GM12872 (cell line): ENCODE measurements at regions not wholly inside any gene's neighbourhood (a gene's known extent, or its start where the extent isn't known, plus 50 kb on each side); places are given as distances from the start of the nearest gene placed in this dataset.

Source experiments
- TF ChIP-seq, protein P1 (sequence below): IDR thresholded peaks from 3 replicates; pipeline ENCODE4 v1.5.1; 2011; ENCODE audit warnings: low read depth, mild to moderate bottlenecking, low read length, moderate library complexity; ENCODE audit not compliant: insufficient read depth

DNA sequence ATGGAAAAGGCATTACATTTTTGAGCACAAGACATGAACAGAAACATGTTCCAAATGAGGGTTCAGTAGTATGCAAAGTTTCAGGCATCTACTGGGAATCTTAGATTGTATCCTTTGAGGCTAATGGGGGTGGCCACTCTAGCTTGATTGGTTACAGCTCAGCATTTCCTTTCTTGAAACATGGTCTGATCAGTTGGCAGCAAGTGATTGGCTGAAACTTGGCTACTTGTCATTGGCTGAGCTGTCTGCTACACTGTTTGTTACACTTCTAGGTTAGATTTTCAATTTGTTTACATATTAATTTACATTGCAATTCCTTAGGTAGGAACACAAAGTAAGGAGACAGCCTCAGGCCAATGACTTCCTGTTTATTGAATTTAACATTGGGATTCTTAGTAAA, 918.0 kb upstream of the SEL1L start:
- TF ChIP-seq, protein P1, sequence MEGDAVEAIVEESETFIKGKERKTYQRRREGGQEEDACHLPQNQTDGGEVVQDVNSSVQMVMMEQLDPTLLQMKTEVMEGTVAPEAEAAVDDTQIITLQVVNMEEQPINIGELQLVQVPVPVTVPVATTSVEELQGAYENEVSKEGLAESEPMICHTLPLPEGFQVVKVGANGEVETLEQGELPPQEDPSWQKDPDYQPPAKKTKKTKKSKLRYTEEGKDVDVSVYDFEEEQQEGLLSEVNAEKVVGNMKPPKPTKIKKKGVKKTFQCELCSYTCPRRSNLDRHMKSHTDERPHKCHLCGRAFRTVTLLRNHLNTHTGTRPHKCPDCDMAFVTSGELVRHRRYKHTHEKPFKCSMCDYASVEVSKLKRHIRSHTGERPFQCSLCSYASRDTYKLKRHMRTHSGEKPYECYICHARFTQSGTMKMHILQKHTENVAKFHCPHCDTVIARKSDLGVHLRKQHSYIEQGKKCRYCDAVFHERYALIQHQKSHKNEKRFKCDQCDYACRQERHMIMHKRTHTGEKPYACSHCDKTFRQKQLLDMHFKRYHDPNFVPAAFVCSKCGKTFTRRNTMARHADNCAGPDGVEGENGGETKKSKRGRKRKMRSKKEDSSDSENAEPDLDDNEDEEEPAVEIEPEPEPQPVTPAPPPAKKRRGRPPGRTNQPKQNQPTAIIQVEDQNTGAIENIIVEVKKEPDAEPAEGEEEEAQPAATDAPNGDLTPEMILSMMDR = no peak

DNA sequence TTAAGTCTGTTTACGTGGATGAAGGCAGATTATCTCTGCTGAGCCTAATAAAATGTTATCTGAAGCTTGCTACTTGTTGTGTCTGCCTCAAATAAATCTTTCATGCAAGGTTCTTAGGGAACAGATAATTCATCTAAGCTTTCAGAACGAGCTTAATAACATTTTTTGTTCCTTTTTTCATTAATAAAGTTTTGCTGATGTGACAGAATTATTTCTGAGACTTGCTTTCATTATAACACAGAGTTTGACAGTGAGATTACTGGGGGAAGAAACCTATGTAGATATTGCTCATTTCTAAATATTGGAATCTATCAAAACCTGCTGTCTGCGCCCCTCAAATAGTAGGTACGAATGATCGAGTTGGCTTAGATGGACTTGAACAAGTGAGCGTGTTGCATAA, 948.7 kb upstream of the SEL1L start:
- TF ChIP-seq, protein P1 = no peak

DNA sequence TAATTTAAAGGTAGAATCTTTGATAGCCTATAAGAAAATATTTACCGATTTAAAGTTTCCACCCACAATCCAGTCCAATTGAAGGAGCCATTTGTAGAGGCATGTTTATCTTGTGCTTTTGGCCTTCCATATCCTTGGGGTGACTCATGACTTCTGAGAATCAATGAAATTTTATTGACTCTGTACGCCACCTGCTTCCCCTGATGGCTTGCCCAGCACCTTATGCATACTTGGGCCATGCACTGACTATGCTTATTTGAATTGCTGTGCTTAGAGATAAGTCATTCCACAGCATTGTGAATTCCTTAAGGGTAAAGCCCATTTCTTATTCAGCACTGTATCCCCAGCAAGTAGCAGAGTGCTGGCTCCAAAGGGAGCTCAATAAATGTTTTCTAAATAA, 954.8 kb upstream of the SEL1L start:
- TF ChIP-seq, protein P1 = no peak

DNA sequence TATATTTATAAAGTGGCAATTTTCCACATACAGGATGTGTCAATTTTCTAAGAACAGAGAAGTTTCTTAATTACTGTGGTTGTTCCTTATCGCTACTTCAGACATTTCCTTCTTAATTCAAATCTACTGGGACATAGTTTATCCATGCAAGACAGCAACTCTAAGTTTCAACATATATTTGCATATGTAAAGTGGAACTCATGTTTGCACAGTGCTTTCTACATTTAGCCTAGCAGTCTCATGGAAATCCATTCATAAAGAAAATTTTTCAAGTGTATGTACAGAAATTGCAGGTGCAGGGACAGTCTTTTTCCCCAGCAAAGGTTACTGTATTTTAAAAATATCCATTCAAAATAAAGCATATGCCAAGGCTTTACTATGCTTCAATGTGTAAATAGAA, 956.7 kb upstream of the SEL1L start:
- TF ChIP-seq, protein P1 = no peak

DNA sequence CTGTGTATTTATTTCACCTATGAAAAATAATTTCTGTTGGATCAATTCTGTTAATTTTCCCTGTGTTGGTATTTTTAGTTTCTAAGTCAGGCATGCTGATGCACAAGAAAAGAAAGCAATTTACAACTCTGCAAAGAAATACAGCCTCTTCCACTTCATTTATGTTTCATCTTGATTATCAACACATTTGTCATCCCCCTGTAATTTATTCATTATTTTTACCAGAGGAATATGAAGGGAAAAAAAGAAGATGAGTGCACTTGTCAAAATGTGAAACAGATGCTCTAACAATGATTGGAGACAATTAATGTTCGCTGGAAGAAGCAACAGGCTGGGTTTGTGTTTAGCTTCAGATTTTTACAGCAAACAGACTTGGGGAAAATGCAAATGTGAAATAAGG, 958.5 kb upstream of the SEL1L start:
- TF ChIP-seq, protein P1 = no peak

DNA sequence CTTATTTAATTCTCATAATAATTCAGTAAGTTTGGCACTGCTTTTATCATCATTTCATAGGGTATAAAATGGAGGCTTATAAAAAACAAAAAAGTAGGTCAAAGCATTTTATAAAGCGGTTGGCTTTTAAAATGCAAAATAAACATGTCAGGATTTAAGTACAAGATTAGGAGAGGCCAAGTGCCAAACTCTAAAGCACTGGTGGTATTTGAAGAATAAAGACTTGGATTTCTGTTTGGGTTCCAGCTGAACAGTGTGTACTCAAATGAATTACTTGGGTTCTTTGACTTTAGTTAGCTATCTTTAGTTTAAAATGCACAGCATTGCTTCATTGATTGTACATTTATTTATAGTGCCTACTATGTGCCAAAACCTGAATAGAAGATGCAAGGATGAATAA, 966.6 kb upstream of the SEL1L start:
- TF ChIP-seq, protein P1 = no peak

DNA sequence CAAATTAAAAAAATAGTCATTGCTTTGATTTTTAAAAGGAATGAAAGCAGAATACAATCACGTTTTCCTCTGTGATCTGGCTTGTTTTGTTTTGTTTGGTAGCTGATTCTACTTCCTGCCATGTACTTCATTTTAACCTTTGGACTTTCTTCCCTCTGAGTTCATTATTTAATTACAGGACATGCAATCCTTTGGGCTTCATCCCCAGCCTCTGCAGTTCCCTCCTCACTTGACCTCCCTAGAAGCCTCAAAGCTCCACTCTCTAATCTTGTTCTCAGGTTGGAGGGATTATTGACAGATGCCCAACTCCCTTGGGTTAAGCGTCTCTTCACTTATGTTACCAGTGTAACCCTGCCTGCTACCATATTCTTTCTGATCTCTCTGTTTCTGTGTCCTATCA, 967.9 kb upstream of the SEL1L start:
- TF ChIP-seq, protein P1 = no peak

DNA sequence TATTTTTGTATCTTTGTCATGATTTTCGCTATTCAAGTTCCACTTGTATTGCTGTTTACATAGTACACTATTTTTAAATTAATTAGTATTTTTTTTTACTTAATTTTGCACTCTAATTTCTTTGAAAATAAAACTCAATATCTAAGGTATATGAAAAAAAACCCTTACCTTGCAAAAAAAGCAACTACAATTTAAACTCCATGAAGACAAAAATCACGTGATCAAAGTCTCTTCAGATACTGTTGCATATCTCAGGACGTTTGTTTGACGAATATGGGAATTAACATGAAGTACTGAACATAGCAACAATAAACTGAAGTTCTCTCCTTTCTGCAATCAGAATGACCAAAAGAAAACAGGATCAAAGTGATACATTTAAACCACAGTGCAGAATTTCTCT, 968.4 kb upstream of the SEL1L start:
- TF ChIP-seq, protein P1 = no peak
